Left renal cortex interstitium (tissue), 4 donors: ENCODE measurements at regions not wholly inside any gene's neighbourhood (a gene's known extent, or its start where the extent isn't known, plus 50 kb on each side); places are given as distances from the start of the nearest gene placed in this dataset.
"Not testable (repeated sequence)": the region's sequence is repeated elsewhere in the genome, so short reads cannot be mapped to it uniquely, and the experiment has no call there.

Source experiments
- DNase-seq, 4 donors: peaks; one replicate each; pipeline ENCODE4 v3.0.0-alpha.2; 2013; ENCODE audit warnings: low read depth in 4 of 4, low spot score in 2 of 4, missing footprints in 1 of 4

- DNase-seq = no peak
Observed at GRCh38 chr2:56018267-56018666, 94.7 kb upstream of the EFEMP1 start.

DNA sequence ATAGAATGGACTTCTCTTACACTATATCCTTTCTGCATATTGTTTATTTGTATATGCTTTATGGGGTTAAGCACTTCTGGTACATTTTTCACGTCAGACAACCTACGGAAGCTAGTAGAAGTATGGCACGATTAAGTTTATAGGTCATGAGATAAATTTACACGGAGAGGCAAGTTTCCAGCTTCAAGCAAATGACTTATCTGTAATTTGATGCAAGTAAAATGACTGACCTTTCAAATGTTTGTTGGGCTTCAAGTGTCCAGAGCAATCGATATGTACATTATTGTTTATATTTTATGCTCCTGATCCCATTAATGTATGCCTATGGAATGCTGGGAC is 97.5 kb upstream of the EFEMP1 start:
- DNase-seq = no peak

GRCh38 chr2:56021579-56021978 is 98.0 kb upstream of the EFEMP1 start:
- no peak for DNase-seq

DNA sequence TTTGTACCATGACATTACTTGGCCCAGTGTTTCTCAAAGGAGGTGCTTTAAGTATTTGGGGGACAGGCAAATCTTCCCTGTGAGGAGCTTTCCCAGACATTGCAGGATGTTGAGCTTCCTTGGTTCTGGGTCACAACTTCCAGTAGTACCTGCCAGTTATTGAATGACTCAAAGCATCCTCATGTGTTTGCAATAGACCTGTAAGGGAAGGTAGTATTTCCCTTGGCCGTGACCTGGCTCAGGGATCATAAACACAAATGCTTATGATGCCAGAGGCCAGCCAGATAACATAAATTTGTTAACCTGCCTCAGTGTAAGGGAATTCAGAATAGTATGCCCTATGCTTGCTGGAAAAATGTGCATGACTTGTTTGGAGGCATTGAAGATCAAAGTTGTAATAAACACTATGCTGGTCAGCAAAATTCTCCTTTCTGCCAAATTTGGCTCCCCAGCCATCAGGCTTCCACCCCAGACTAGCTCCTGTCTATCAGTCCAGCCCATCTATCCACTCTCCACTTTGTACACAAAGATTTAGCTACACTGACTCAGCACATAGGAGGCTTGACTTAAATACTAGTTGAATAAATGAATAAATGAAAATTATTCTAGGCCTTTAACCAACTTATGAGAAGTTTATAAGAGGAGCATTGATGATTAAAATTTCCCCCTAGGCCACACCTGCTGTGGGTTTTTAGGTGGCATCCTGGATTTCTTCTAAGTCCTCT is 102.0 kb upstream of the EFEMP1 start:
- DNase-seq = no peak

- DNase-seq = no peak
Observed at GRCh38 chr2:56026828-56027227, 103.2 kb upstream of the EFEMP1 start.

DNA sequence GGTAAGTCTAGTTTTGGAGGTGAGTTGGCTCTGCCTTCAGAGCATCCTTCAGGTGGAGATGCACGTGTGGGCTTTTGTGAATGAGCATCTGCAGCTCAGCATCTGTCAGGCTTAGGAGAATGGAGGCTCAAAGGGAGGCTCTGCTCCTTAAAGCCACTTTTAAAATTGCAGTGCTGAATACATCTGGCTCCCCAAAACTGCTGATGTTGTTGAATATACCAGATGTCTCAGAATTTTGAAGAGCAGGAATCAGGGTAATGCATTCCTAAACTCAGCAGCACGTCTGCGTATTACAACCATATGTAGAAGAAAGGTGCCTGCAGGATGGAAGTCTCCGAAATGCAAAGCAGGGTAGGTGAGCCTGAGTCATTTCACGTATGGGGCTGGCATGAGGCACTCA is 106.5 kb upstream of the EFEMP1 start:
- no peak for DNase-seq

DNA sequence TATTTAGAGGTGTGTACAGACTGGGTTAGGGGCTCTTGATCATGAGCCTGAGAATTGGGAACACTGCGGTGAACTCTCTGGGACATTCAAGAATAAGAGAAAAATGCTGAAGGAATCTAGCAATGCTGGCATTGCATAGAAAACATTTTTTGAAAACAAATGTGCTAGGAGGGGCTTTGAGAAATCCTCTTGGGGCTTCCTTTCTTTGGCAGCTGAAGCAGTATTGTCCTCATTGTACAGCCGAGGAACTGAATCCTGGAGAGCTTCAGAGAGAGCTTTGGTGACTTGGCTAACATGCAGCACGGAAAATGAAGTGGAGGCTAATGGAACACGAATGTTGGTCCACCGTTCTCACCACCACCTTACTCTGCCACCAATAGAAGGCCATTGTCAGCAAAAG is 107.3 kb upstream of the EFEMP1 start:
- DNase-seq = no peak

DNA sequence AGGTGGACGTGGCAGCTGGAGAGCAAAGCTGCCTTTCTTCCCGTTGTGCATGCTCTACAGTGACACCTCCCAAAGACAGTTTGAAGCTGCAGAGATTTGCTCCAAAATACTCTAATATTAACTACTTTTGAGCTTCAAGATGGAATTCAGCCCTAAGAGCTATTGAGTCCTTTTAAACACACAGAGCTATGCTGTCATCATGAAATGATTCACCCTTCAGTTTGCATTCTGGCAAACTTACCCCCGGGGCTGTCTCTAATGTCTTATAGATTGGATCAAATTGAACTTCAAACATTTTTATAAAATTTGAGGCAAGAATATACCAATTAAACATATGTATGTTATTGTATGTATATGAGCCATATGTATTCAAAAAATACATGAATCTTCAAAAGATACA is 110.7 kb upstream of the EFEMP1 start:
- DNase-seq = no peak

DNA sequence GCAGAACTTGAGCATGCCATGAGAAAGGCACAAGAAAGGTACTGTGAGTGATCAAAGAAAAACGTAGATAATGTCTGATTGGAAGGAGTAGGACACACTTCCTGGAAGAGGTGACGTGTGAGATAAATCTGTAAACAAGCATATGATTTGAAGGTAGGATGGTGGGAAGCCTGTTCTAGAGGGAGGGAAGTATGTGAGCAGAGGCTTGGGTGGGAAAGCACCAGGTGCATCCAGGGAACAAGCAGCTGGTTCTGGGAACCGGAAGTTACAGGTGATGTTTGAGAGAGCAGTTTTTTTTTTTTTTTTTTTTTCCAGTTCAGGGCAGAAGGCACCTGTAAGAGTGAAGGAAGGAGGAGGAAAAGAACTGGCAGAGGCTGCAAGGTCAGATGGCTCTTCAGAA is 116.6 kb upstream of the EFEMP1 start:
- DNase-seq = no peak

GRCh38 chr2:56040834-56041233 is 117.3 kb upstream of the EFEMP1 start:
- no peak for DNase-seq

DNA sequence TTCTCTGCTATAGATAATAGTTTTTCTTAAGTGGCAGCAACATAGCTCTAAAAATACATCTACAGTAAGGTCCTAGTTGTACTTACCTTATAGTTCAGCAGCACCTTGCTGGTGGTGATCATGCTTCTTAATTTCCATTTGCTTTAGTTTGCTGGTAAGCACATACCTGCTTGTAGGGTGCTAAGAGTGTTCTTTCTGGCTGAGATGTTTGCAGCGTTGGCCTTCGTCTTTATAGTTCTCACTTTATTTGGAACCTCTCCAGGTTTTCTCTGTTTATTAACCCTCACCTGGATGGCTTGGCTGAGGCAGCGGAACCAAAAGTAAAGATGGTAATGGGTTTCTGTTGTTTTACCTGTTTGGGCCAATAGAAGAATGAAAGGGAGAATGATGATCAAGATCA is 123.6 kb upstream of the EFEMP1 start:
- DNase-seq = no peak

DNA sequence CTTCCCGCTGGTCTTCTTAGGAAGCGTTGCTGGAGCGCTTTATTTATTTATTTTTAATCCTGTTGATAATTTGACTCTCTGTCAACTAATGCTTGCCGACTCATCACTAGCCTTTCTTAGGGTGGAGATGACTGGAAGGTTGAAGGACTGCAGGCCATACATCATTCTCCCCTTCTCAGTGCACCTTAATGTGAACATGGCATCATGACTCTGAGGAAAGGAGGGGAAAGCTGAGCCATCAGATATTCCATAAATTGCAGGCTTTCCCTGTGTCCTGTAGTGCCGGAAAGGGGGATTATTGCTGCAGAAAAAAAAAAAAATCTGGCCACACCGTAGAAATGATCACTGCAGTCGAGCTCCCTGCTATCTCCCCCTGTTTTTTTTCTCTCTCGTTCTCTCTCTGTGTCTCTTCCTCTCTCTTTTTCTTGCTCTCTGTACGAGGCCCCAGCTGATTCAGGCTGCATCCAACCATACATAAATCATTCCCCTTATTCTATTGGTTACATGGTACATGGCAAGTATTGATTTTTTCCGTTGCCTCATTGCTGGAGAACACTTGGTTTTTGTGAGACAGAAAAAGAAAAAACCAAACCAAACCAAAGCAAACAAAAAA is 125.8 kb upstream of the EFEMP1 start:
- DNase-seq = no peak

- no peak for DNase-seq
Observed at GRCh38 chr2:56053679-56054078, 130.1 kb upstream of the EFEMP1 start.

DNA sequence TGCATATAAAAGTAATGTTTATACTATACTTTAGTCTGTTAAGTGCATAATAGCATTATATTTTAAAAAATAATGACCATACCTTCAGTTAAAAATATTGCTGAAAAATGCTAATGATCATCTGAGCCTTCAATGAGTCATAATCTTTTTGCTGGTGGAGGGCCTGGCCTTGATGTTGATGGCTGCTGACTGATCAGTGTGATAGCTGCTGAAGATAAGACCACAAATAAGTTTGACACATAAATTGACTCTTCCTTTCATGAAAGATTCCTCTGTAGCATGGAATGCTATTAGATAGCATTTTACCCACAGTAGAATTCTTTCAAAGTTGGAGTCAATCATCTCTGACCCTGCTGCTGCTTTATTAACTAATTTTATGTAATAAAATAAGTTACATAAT is 128.4 kb upstream of the CCDC85A start:
- DNase-seq = no peak

DNA sequence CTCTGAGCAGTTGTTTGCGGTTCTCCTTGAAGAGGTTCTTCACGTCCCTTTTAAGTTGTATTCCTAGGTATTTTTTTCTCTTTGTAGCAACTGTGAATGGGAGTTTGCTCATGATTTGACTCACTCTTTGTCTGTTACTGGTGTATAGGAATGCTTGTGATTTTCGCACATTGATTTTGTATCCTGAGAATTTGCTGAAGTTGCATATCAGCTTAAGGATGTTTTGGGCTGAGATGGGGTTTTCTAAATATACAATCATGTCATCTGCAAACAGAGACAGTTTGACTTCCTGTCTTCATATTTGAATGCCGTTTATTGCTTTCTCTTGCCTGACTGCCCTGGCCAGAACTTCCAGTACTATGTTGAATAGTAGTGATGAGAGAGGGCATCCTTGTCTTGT is 122.5 kb upstream of the CCDC85A start:
- not testable (repeated sequence) for DNase-seq

GRCh38 chr2:56068746-56069145 is 115.0 kb upstream of the CCDC85A start:
- no peak for DNase-seq

- peak in 3 of 4 donors; percentile 1 to 9 (median 5) for DNase-seq
Observed at GRCh38 chr2:56077359-56077915, 106.4 kb upstream of the CCDC85A start.

DNA sequence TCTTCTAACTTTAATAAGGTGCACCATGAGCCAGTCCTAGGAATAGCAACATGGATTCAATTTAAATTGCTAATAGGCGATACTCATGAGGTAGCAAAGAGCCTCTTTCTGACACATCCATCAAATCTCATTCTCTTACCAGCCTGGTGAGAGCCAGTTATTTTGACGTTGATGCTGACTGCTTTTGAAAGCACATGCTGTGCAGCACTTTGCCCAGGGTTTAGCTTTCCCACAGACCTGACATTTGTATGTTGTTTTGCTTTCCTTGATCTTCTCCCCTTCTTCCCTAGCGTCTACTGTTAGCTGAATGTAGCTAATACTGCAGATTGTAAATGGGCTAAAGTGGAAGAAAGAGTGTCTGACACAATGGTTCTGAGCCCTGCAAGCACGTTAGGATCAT is 101.1 kb upstream of the CCDC85A start:
- DNase-seq = no peak

GRCh38 chr2:56084111-56084901 is 99.5 kb upstream of the CCDC85A start:
- no peak for DNase-seq

GRCh38 chr2:56086336-56086735 is 97.5 kb upstream of the CCDC85A start:
- DNase-seq = no peak

- no peak for DNase-seq
Observed at GRCh38 chr2:56088411-56088810, 95.4 kb upstream of the CCDC85A start.

GRCh38 chr2:56089931-56090330 is 93.9 kb upstream of the CCDC85A start:
- no peak for DNase-seq
